AG04449 (cell line): ENCODE measurements at regions not wholly inside any gene's neighbourhood (a gene's known extent, or its start where the extent isn't known, plus 50 kb on each side); places are given as distances from the start of the nearest gene placed in this dataset.

ENCODE experiments used
- CTCF ChIA-PET: fragments of 350-600 bp; formaldehyde crosslinking; extraction: SDS; loops from one replicate; lab custom pipeline; 2021; ENCODE audit warnings: antibody characterized with exemption; lab: Yijun Ruan, JAX
- POLR2A ChIA-PET: fragments of 400-600, 350-600 bp; formaldehyde crosslinking; extraction: SDS; loops from one replicate; lab custom pipeline; 2020; ENCODE audit warnings: antibody characterized with exemption, inconsistent platforms; lab: Yijun Ruan, JAX
- DNase-seq: peaks from one replicate; pipeline ENCODE4 v3.0.0-alpha.2; 2010; ENCODE audit warnings: low read depth, low spot score
- H3K4me3 ChIP-seq: 2 replicates; pipeline ENCODE4 v1.5.1; 2011; ENCODE audit warnings: low read depth, mild to moderate bottlenecking, control low read depth, low read length
- CTCF ChIP-seq: IDR thresholded peaks from one replicate; pipeline ENCODE4 v1.5.1; 2011; ENCODE audit warnings: mild to moderate bottlenecking, moderate library complexity, low read length, control low read depth, inconsistent platforms; ENCODE audit not compliant: insufficient read depth; ENCODE audit errors: missing control alignments

- TF ChIP-seq CTCF = no peak
- H3K4me3 ChIP-seq = no peak overlapping the region
- ChIA-PET POLR2A (no interaction called here), CTCF (no interaction called here)
- no peak for DNase-seq
Observed at GRCh38 chr16:51657848-51658247, 506.8 kb upstream of the SALL1 start.

GRCh38 chr16:51655249-51655648 lies 504.2 kb upstream of the SALL1 start:
- ChIA-PET POLR2A (no interaction called here), CTCF (no interaction called here)
- no peak for TF ChIP-seq CTCF
- DNase-seq = no peak
- H3K4me3 ChIP-seq = no peak overlapping the region

GRCh38 chr16:51651061-51651466 lies 500.0 kb upstream of the SALL1 start:
- H3K4me3 ChIP-seq = no peak overlapping the region
- TF ChIP-seq CTCF = no peak
- ChIA-PET CTCF (no interaction called here), POLR2A (no interaction called here)
- no peak for DNase-seq

GRCh38 chr16:51649631-51650030 lies 498.6 kb upstream of the SALL1 start:
- TF ChIP-seq CTCF = no peak
- H3K4me3 ChIP-seq = no peak overlapping the region
- ChIA-PET CTCF (no interaction called here), POLR2A (no interaction called here)
- no peak for DNase-seq

GRCh38 chr16:51648526-51648925 lies 497.5 kb upstream of the SALL1 start:
- no peak overlapping the region for H3K4me3 ChIP-seq
- TF ChIP-seq CTCF = no peak
- CTCF ChIA-PET = no interaction called here
- POLR2A ChIA-PET = no interaction called here
- DNase-seq = no peak

- ChIA-PET POLR2A (no interaction called here), CTCF (no interaction called here)
- H3K4me3 ChIP-seq = no peak overlapping the region
- DNase-seq = no peak
- TF ChIP-seq CTCF = no peak
Observed at GRCh38 chr16:51641191-51641765, 490.2 kb upstream of the SALL1 start.
